WTC11 (cell line): ENCODE measurements at regions not wholly inside any gene's neighbourhood (a gene's known extent, or its start where the extent isn't known, plus 50 kb on each side); places are given as distances from the start of the nearest gene placed in this dataset.

Source experiments
- ATF1 ChIP-seq: sonication (generic); formaldehyde crosslinking; IDR thresholded peaks from 2 replicates; pipeline ENCODE4 v1.8.1; 2023; ENCODE audit warnings: mild to moderate bottlenecking, moderate library complexity, missing genetic modification reagents
- CBFB ChIP-seq: sonication (generic); formaldehyde crosslinking; IDR thresholded peaks from 2 replicates; pipeline ENCODE4 v1.8.1; 2022; ENCODE audit warnings: mild to moderate bottlenecking, low read depth, missing genetic modification reagents
- CTCF ChIP-seq: fragments of 200-600 bp; IDR thresholded peaks from 2 replicates; pipeline ENCODE4 v1.8.0; 2022; ENCODE audit warnings: antibody characterized with exemption
- ELF4 ChIP-seq: sonication (generic); formaldehyde crosslinking; IDR thresholded peaks from 2 replicates; pipeline ENCODE4 v1.8.1; 2022; ENCODE audit warnings: low read depth, mild to moderate bottlenecking, moderate library complexity, missing genetic modification reagents
- MYBL2 ChIP-seq: sonication (generic); formaldehyde crosslinking; IDR thresholded peaks from 2 replicates; pipeline ENCODE4 v1.8.1; 2023; ENCODE audit warnings: mild to moderate bottlenecking, moderate library complexity, missing genetic modification reagents
- SMAD4 ChIP-seq: sonication (generic); formaldehyde crosslinking; IDR thresholded peaks from 2 replicates; pipeline ENCODE4 v1.8.0; 2022; ENCODE audit warnings: mild to moderate bottlenecking, missing genetic modification reagents
- STAT6 ChIP-seq: sonication (generic); formaldehyde crosslinking; conservative IDR thresholded peaks from 2 replicates; pipeline ENCODE4 v1.8.1; 2023; ENCODE audit warnings: mild to moderate bottlenecking, low read depth, missing genetic modification reagents, moderate library complexity
- ZNF121 ChIP-seq: sonication (generic); formaldehyde crosslinking; IDR thresholded peaks from 2 replicates; pipeline ENCODE4 v1.8.0; 2023; ENCODE audit warnings: missing genetic modification reagents
- ZNF138 ChIP-seq: sonication (generic); formaldehyde crosslinking; conservative IDR thresholded peaks from 2 replicates; pipeline ENCODE4 v1.8.1; 2022; ENCODE audit warnings: mild to moderate bottlenecking, moderate library complexity, missing genetic modification reagents
- TF ChIP-seq, protein P1 (sequence below): fragments of 250-450 bp; sonication (Bioruptor Pico); IDR thresholded peaks from 2 replicates; pipeline ENCODE4 v1.9.0; 2021; ENCODE audit warnings: mild to moderate bottlenecking, borderline replicate concordance
- TF ChIP-seq, protein P2 (sequence below): sonication (generic); formaldehyde crosslinking; IDR thresholded peaks from 2 replicates; pipeline ENCODE4 v1.8.1; 2023; ENCODE audit warnings: mild to moderate bottlenecking, missing genetic modification reagents, moderate library complexity
- TF ChIP-seq, protein P3 (sequence below): sonication (generic); formaldehyde crosslinking; IDR thresholded peaks from 2 replicates; pipeline ENCODE4 v1.8.1; 2023; ENCODE audit warnings: mild to moderate bottlenecking, missing genetic modification reagents, borderline replicate concordance
- TF ChIP-seq, protein P4 (sequence below): sonication (generic); formaldehyde crosslinking; IDR thresholded peaks from 2 replicates; pipeline ENCODE4 v1.8.1; 2023; ENCODE audit warnings: mild to moderate bottlenecking, missing genetic modification reagents, moderate library complexity

DNA sequence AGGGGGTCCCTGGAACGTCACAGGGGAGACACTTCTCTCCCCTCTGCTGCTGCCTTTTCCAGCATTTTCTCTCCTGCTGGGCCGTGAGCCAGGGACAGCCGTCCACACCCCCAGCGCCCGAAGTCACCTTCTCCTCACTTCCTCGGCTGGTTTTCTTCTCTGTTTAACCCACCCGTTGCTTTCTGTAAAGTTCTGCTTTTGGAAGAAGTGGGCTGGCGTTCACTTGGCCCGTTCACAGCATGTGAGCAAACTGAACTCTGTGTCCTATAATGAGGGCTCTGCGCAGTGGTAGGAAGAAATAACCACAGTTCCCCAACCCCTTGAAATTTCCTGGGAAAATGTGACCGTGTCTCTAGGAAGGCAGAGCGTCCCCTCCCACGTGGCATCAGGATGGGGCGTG, 187.0 kb upstream of the HDAC4 start:
- no peak for TF ChIP-seq CTCF
- TF ChIP-seq MYBL2, result no peak
- TF ChIP-seq, protein P1, sequence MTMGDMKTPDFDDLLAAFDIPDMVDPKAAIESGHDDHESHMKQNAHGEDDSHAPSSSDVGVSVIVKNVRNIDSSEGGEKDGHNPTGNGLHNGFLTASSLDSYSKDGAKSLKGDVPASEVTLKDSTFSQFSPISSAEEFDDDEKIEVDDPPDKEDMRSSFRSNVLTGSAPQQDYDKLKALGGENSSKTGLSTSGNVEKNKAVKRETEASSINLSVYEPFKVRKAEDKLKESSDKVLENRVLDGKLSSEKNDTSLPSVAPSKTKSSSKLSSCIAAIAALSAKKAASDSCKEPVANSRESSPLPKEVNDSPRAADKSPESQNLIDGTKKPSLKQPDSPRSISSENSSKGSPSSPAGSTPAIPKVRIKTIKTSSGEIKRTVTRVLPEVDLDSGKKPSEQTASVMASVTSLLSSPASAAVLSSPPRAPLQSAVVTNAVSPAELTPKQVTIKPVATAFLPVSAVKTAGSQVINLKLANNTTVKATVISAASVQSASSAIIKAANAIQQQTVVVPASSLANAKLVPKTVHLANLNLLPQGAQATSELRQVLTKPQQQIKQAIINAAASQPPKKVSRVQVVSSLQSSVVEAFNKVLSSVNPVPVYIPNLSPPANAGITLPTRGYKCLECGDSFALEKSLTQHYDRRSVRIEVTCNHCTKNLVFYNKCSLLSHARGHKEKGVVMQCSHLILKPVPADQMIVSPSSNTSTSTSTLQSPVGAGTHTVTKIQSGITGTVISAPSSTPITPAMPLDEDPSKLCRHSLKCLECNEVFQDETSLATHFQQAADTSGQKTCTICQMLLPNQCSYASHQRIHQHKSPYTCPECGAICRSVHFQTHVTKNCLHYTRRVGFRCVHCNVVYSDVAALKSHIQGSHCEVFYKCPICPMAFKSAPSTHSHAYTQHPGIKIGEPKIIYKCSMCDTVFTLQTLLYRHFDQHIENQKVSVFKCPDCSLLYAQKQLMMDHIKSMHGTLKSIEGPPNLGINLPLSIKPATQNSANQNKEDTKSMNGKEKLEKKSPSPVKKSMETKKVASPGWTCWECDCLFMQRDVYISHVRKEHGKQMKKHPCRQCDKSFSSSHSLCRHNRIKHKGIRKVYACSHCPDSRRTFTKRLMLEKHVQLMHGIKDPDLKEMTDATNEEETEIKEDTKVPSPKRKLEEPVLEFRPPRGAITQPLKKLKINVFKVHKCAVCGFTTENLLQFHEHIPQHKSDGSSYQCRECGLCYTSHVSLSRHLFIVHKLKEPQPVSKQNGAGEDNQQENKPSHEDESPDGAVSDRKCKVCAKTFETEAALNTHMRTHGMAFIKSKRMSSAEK, result no peak
- no peak for TF ChIP-seq ELF4 (CRISPR knock-in tag)
- no peak for TF ChIP-seq STAT6 (CRISPR knock-in tag)
- TF ChIP-seq CBFB (CRISPR knock-in tag), result no peak
- TF ChIP-seq, protein P2, sequence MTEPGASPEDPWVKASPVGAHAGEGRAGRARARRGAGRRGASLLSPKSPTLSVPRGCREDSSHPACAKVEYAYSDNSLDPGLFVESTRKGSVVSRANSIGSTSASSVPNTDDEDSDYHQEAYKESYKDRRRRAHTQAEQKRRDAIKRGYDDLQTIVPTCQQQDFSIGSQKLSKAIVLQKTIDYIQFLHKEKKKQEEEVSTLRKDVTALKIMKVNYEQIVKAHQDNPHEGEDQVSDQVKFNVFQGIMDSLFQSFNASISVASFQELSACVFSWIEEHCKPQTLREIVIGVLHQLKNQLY, result no peak
- TF ChIP-seq ZNF121 (CRISPR knock-in tag), result no peak
- TF ChIP-seq ATF1, result no peak
- no peak for TF ChIP-seq SMAD4 (CRISPR knock-in tag)
- TF ChIP-seq, protein P3, sequence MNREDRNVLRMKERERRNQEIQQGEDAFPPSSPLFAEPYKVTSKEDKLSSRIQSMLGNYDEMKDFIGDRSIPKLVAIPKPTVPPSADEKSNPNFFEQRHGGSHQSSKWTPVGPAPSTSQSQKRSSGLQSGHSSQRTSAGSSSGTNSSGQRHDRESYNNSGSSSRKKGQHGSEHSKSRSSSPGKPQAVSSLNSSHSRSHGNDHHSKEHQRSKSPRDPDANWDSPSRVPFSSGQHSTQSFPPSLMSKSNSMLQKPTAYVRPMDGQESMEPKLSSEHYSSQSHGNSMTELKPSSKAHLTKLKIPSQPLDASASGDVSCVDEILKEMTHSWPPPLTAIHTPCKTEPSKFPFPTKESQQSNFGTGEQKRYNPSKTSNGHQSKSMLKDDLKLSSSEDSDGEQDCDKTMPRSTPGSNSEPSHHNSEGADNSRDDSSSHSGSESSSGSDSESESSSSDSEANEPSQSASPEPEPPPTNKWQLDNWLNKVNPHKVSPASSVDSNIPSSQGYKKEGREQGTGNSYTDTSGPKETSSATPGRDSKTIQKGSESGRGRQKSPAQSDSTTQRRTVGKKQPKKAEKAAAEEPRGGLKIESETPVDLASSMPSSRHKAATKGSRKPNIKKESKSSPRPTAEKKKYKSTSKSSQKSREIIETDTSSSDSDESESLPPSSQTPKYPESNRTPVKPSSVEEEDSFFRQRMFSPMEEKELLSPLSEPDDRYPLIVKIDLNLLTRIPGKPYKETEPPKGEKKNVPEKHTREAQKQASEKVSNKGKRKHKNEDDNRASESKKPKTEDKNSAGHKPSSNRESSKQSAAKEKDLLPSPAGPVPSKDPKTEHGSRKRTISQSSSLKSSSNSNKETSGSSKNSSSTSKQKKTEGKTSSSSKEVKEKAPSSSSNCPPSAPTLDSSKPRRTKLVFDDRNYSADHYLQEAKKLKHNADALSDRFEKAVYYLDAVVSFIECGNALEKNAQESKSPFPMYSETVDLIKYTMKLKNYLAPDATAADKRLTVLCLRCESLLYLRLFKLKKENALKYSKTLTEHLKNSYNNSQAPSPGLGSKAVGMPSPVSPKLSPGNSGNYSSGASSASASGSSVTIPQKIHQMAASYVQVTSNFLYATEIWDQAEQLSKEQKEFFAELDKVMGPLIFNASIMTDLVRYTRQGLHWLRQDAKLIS (CRISPR knock-in tag), result no peak
- TF ChIP-seq, protein P4, sequence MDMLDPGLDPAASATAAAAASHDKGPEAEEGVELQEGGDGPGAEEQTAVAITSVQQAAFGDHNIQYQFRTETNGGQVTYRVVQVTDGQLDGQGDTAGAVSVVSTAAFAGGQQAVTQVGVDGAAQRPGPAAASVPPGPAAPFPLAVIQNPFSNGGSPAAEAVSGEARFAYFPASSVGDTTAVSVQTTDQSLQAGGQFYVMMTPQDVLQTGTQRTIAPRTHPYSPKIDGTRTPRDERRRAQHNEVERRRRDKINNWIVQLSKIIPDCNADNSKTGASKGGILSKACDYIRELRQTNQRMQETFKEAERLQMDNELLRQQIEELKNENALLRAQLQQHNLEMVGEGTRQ (CRISPR knock-in tag), result no peak
- TF ChIP-seq ZNF138 (CRISPR knock-in tag), result no peak
